HEK293 (cell line): ENCODE measurements at regions not wholly inside any gene's neighbourhood (a gene's known extent, or its start where the extent isn't known, plus 50 kb on each side); places are given as distances from the start of the nearest gene placed in this dataset.

Experiments used
- CTCF ChIA-PET: fragments of 350-600 bp; formaldehyde crosslinking; extraction: SDS; loops from one replicate; lab custom pipeline; 2021; ENCODE audit warnings: antibody characterized with exemption; lab: Yijun Ruan, JAX
- POLR2A ChIA-PET: fragments of 300-600 bp; formaldehyde crosslinking; extraction: SDS; loops from one replicate; lab custom pipeline; 2020; ENCODE audit warnings: antibody characterized with exemption, inconsistent platforms; lab: Yijun Ruan, JAX
- H3K27ac ChIP-seq: fragments of 200-500 bp; sonication (Bioruptor generic); 2 replicates; pipeline ENCODE4 v1.5.1; 2014; ENCODE audit warnings: low read depth, low read length, control low read depth, inconsistent platforms; ENCODE audit errors: extremely low read depth
- H3K36me3 ChIP-seq, 2 experiments: fragments of 200-500 bp in 1 of 2; sonication (Bioruptor generic) in 1 of 2; 1 replicate in 1 of 2; 2 replicates in 1 of 2; pipeline ENCODE4 v1.5.1; 2014 to 2017; ENCODE audit warnings: inconsistent platforms in 2 of 2, low read length in 2 of 2; ENCODE audit not compliant: control insufficient read depth in 2 of 2, insufficient read depth in 1 of 2
- H3K4me1 ChIP-seq: fragments of 200-500 bp; sonication (Bioruptor generic); 2 replicates; pipeline ENCODE4 v1.5.1; 2014; ENCODE audit warnings: mild to moderate bottlenecking, low read length, inconsistent platforms; ENCODE audit not compliant: control insufficient read depth, insufficient read depth
- H3K4me3 ChIP-seq: 2 replicates; pipeline ENCODE4 v1.5.1; 2011; ENCODE audit warnings: low read depth, mild to moderate bottlenecking, control low read depth, low read length, moderate library complexity
- H3K9me3 ChIP-seq: fragments of 200-500 bp; sonication (Bioruptor generic); 2 replicates; pipeline ENCODE4 v1.5.1; 2014; ENCODE audit warnings: low read depth, low read length, inconsistent platforms; ENCODE audit not compliant: control insufficient read depth, insufficient read depth
- KLF10 ChIP-seq: fragments of 450-650 bp; IDR thresholded peaks from 2 replicates; pipeline ENCODE4 v1.5.1; 2018; ENCODE audit warnings: missing biosample characterization, mild to moderate bottlenecking, missing genetic modification characterization
- KLF16 ChIP-seq: fragments of 450-650 bp; formaldehyde crosslinking; IDR thresholded peaks from 2 replicates; pipeline ENCODE4 v1.5.1; 2017; ENCODE audit warnings: missing biosample characterization, missing genetic modification characterization
- KLF17 ChIP-seq: fragments of 450-650 bp; formaldehyde crosslinking; IDR thresholded peaks from 2 replicates; pipeline ENCODE4 v1.5.1; 2016; ENCODE audit warnings: missing biosample characterization, missing genetic modification characterization
- PATZ1 ChIP-seq: fragments of 450-650 bp; formaldehyde crosslinking; IDR thresholded peaks from 2 replicates; pipeline ENCODE4 v1.5.1; 2016; ENCODE audit warnings: missing biosample characterization, missing genetic modification characterization
- ZNF114 ChIP-seq: fragments of 450-650 bp; formaldehyde crosslinking; IDR thresholded peaks from 2 replicates; pipeline ENCODE4 v1.5.0; 2017; ENCODE audit warnings: missing biosample characterization, missing genetic modification characterization
- ZNF133 ChIP-seq: fragments of 450-650 bp; formaldehyde crosslinking; IDR thresholded peaks from 2 replicates; pipeline ENCODE4 v1.5.1; 2016; ENCODE audit warnings: missing biosample characterization, missing genetic modification characterization
- ZNF214 ChIP-seq: fragments of 450-650 bp; formaldehyde crosslinking; IDR thresholded peaks from 2 replicates; pipeline ENCODE4 v1.5.1; 2017; ENCODE audit warnings: missing biosample characterization, mild to moderate bottlenecking, missing genetic modification characterization, borderline replicate concordance
- ZNF280D ChIP-seq: fragments of 450-650 bp; formaldehyde crosslinking; IDR thresholded peaks from 2 replicates; pipeline ENCODE4 v1.5.1; 2016; ENCODE audit warnings: missing biosample characterization, missing genetic modification characterization
- ZNF48 ChIP-seq: fragments of 450-650 bp; formaldehyde crosslinking; IDR thresholded peaks from 2 replicates; pipeline ENCODE4 v1.5.1; 2016; ENCODE audit warnings: missing biosample characterization, missing genetic modification characterization
- ZNF549 ChIP-seq: fragments of 450-650 bp; IDR thresholded peaks from 2 replicates; pipeline ENCODE4 v1.5.1; 2018; ENCODE audit warnings: missing biosample characterization, missing genetic modification characterization, mild to moderate bottlenecking, inconsistent platforms, moderate library complexity
- ZNF558 ChIP-seq: fragments of 450-650 bp; formaldehyde crosslinking; IDR thresholded peaks from 2 replicates; pipeline ENCODE4 v1.5.1; 2016; ENCODE audit warnings: missing biosample characterization, missing genetic modification characterization
- ZNF600 ChIP-seq: fragments of 450-650 bp; formaldehyde crosslinking; IDR thresholded peaks from 2 replicates; pipeline ENCODE4 v1.5.1; 2016; ENCODE audit warnings: missing biosample characterization, missing genetic modification characterization
- ZNF610 ChIP-seq: fragments of 450-650 bp; formaldehyde crosslinking; IDR thresholded peaks from 2 replicates; pipeline ENCODE4 v1.5.1; 2016; ENCODE audit warnings: missing biosample characterization, missing genetic modification characterization, borderline replicate concordance
- ZNF639 ChIP-seq: fragments of 450-650 bp; formaldehyde crosslinking; IDR thresholded peaks from 2 replicates; pipeline ENCODE4 v1.5.1; 2016; ENCODE audit warnings: missing biosample characterization, missing genetic modification characterization
- ZNF645 ChIP-seq: fragments of 450-650 bp; formaldehyde crosslinking; IDR thresholded peaks from 2 replicates; pipeline ENCODE4; 2016; ENCODE audit warnings: missing biosample characterization, missing genetic modification characterization
- ZSCAN30 ChIP-seq: fragments of 450-650 bp; IDR thresholded peaks from 2 replicates; pipeline ENCODE4 v1.5.1; 2018; ENCODE audit warnings: missing biosample characterization, mild to moderate bottlenecking, missing genetic modification characterization, moderate library complexity
- ZSCAN4 ChIP-seq: fragments of 450-650 bp; formaldehyde crosslinking; IDR thresholded peaks from 2 replicates; pipeline ENCODE4 v1.5.1; 2017; ENCODE audit warnings: missing biosample characterization, missing genetic modification characterization

GRCh38 chr5:117769877-117770276 is 1195.3 kb upstream of the SEMA6A start:
- Histone ChIP-seq H3K9me3 (no peaks in the 10 kb centered on the region), H3K27ac (no peak overlapping the region), H3K36me3 (no peaks in the 10 kb centered on the region), H3K4me1 (no peaks in the 10 kb centered on the region), H3K4me3 (no peak overlapping the region)
- ChIA-PET POLR2A (no interaction called here), CTCF (no interaction called here)
- TF ChIP-seq KLF17 (no peak), ZNF114 (tag by site-specific recombination) (no peak), KLF10 (tag by site-specific recombination) (no peak), ZNF549 (tag by site-specific recombination) (no peak), ZNF133 (tag by site-specific recombination) (no peak), ZNF214 (tag by site-specific recombination) (no peak), ZSCAN30 (tag by site-specific recombination) (no peak), ZNF558 (no peak), ZNF48 (tag by site-specific recombination) (no peak), ZNF600 (tag by site-specific recombination) (no peak), ZNF610 (no peak), ZNF280D (tag by site-specific recombination) (no peak), ZNF639 (tag by site-specific recombination) (no peak), ZSCAN4 (no peak), ZNF645 (tag by site-specific recombination) (no peak), KLF16 (tag by site-specific recombination) (no peak), PATZ1 (no peak)
